Activated CD4-positive, alpha-beta T cell treated with anti-CD3 and anti-CD28 coated beads for 36 hours (primary cell): ENCODE measurements at regions not wholly inside any gene's neighbourhood (a gene's known extent, or its start where the extent isn't known, plus 50 kb on each side); places are given as distances from the start of the nearest gene placed in this dataset.

Experiments
- ATAC-seq: fragments of 200-7000 bp; cut with Tn5 transposase; one replicate; pipeline ENCODE4 v1.10.0; 2021; ENCODE audit warnings: mild to moderate bottlenecking, moderate library complexity
- CTCF ChIA-PET: fragments of 350-600 bp; sonication (Branson Sonifier 250); formaldehyde crosslinking; loops from one replicate; lab custom pipeline; 2021; ENCODE audit warnings: antibody characterized with exemption; lab: Charles Lee
- POLR2A ChIA-PET: fragments of 350-600 bp; sonication (Branson Sonifier 250); formaldehyde crosslinking; loops from one replicate; lab custom pipeline; 2021; ENCODE audit warnings: antibody characterized with exemption, inconsistent platforms; lab: Charles Lee
- DNase-seq: peaks from one replicate; pipeline ENCODE4 v3.0.0-alpha.2; 2020
- H3K27ac Mint-ChIP-seq: one replicate; pipeline ENCODE4 v1.8.0; 2021; ENCODE audit warnings: mixed read lengths
- H3K27me3 Mint-ChIP-seq: one replicate; pipeline ENCODE4 v1.8.0; 2021; ENCODE audit warnings: mixed read lengths
- H3K36me3 Mint-ChIP-seq: one replicate; pipeline ENCODE4 v1.8.0; 2021; ENCODE audit warnings: low read depth, mixed read lengths
- H3K4me1 Mint-ChIP-seq: one replicate; pipeline ENCODE4 v1.8.0; 2021; ENCODE audit warnings: mixed read lengths
- H3K4me3 Mint-ChIP-seq: one replicate; pipeline ENCODE4 v1.8.0; 2021; ENCODE audit warnings: mild to moderate bottlenecking, moderate library complexity, mixed read lengths
- H3K9me3 Mint-ChIP-seq: one replicate; pipeline ENCODE4 v1.8.0; 2021; ENCODE audit warnings: low read depth, mixed read lengths
- intact Hi-C, 2 experiments: fragments of 100-400 bp; cut with DNase I in 1 of 2; cut with micrococcal nuclease in 1 of 2; formaldehyde crosslinking; loops; one replicate each; pipeline versions ENCODE4 v1.14.2 to v1.15.1; 2022 to 2024; cut with DNase I, micrococcal nuclease

DNA sequence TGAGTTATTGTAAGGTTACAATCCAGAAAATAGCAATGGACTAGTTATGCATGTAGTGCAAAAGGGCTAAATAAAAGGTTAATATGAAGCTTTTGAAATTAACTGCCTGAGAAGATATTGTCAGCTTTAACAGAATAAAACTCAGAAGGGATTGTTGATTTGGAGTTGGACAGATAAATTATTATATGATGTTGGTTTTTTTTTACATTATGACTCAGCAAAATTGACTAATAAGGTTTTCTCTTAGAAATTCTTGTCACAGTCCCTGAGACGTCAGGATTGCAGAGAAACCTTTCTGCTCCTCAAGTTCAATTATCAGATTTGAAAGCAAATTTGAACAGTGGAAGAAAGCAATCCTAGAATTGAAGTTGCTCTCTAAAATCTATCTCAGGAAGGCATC is 946.9 kb downstream of the CBLN2 start:
- Mint-ChIP-seq H3K9me3 (peaks cover 1% of the 10 kb centered on the region), H3K27ac (no peak overlapping the region), H3K27me3 (no peaks in the 10 kb centered on the region), H3K36me3 (no peaks in the 10 kb centered on the region), H3K4me3 (no peak overlapping the region), H3K4me1 (no peaks in the 10 kb centered on the region)
- intact Hi-C loops = no loop called here
- ATAC-seq = no peak
- ChIA-PET POLR2A (no interaction called here), CTCF (no interaction called here)
- no peak for DNase-seq

DNA sequence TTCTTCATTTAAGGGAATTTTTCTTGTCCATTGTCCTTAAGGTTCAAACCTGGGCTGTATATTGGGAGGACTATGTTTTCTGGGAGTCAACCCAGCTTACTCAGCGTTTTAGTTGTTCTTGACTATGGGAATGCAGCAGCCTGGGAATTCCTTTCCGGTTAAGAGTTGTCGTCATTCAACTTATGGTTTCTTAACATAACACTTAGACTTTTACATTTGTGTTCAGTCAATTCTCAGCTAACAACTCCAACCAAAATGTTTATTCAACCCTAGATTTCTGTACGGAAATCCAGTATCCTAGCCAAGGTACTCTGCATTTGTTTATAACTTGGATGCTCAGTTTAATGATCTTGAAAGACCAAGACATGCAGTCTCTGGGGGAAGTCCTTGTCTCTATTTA is 960.9 kb downstream of the CBLN2 start:
- Mint-ChIP-seq H3K27me3 (no peaks in the 10 kb centered on the region), H3K27ac (no peak overlapping the region), H3K4me3 (no peak overlapping the region), H3K36me3 (no peaks in the 10 kb centered on the region), H3K4me1 (no peaks in the 10 kb centered on the region), H3K9me3 (no peaks in the 10 kb centered on the region)
- DNase-seq (no peak), ATAC-seq (no peak)
- intact Hi-C loops = no loop called here
- ChIA-PET POLR2A (no interaction called here), CTCF (no interaction called here)

DNA sequence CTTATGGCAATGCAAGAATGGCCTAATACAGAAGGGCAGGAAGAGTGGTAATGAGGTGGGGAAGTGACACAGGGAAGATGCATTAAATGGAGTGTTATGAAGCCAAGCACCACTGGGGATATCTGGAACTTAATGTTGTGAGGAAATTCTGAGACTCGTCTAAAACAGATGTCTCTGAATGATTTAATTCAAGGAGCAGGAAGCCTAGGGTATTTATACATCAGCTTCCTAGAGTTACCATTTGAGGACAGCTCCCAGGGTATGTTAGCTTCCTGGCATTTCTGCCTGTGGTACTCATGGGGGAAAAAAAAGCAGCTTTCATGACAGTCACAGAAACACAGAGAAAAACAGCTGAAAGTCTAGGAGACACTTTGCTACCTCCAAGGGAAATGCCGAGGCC is 989.5 kb downstream of the CBLN2 start:
- ChIA-PET CTCF (no interaction called here), POLR2A (no interaction called here)
- ATAC-seq (no peak), DNase-seq (no peak)
- H3K4me1 Mint-ChIP-seq = no peaks in the 10 kb centered on the region
- intact Hi-C loops = no loop called here
- H3K36me3 Mint-ChIP-seq = no peaks in the 10 kb centered on the region
- H3K9me3 Mint-ChIP-seq = peaks cover 3% of the 10 kb centered on the region
- H3K4me3 Mint-ChIP-seq = no peak overlapping the region
- H3K27me3 Mint-ChIP-seq = no peaks in the 10 kb centered on the region
- no peak overlapping the region for H3K27ac Mint-ChIP-seq

DNA sequence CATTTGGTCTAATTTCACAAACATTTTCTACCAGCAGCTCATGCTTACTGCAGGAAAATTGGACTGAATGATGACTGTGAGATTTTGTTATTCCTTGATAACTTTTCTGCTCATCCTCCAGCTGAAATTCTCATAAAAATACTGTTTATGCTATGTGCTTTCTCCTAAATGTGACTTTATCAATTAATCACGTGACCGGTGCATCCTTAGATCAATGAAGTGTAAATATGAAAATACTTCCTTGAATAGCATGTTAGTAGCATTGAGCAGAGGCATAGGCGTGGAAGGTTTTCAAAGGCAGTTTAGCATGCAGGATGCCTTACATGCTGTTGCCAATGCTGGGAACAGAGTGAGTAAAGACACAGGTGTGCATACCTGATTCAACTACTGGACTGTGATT is 1002.5 kb downstream of the CBLN2 start:
- intact Hi-C loops = no loop called here
- POLR2A ChIA-PET = no interaction called here
- Mint-ChIP-seq H3K27me3 (no peaks in the 10 kb centered on the region), H3K27ac (no peak overlapping the region), H3K4me3 (no peak overlapping the region), H3K36me3 (no peaks in the 10 kb centered on the region), H3K9me3 (peaks cover 9% of the 10 kb centered on the region), H3K4me1 (no peaks in the 10 kb centered on the region)
- DNase-seq (no peak), ATAC-seq (no peak)
- CTCF ChIA-PET = no interaction called here

DNA sequence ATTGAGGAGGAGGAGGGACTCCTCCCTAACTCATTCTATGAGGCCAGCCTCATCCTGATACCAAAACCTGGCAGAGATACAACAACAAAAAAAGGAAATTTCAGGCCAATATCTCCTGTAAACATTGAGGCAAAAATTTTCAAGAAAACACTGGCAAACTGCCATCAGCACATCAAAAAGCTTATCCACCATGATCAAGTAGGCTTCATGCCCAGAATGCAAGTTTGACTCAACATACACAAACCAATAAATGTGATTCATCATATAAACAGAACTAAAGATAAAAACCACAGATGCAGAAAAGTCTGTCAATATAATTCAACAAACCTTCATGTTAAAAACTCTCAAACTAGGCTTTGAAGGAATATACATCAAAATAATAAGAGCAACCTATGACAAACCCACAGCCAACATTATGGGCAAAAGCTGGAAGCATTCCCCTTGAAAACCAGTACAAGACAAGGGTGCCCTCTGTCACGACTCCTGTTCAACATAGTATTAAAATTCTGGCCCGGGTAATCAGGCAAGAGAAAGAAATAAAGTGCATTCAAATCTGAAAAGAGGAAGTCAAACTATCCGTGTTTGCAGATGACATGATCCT is 1014.3 kb downstream of the CBLN2 start:
- no peak overlapping the region for H3K4me3 Mint-ChIP-seq
- CTCF ChIA-PET = no interaction called here
- H3K27ac Mint-ChIP-seq = no peak overlapping the region
- no peaks in the 10 kb centered on the region for H3K9me3 Mint-ChIP-seq
- intact Hi-C loops = no loop called here
- no peak for ATAC-seq
- no peaks in the 10 kb centered on the region for H3K36me3 Mint-ChIP-seq
- peaks cover 2% of the 10 kb centered on the region for H3K27me3 Mint-ChIP-seq
- DNase-seq = no peak
- no peaks in the 10 kb centered on the region for H3K4me1 Mint-ChIP-seq
- POLR2A ChIA-PET = no interaction called here

DNA sequence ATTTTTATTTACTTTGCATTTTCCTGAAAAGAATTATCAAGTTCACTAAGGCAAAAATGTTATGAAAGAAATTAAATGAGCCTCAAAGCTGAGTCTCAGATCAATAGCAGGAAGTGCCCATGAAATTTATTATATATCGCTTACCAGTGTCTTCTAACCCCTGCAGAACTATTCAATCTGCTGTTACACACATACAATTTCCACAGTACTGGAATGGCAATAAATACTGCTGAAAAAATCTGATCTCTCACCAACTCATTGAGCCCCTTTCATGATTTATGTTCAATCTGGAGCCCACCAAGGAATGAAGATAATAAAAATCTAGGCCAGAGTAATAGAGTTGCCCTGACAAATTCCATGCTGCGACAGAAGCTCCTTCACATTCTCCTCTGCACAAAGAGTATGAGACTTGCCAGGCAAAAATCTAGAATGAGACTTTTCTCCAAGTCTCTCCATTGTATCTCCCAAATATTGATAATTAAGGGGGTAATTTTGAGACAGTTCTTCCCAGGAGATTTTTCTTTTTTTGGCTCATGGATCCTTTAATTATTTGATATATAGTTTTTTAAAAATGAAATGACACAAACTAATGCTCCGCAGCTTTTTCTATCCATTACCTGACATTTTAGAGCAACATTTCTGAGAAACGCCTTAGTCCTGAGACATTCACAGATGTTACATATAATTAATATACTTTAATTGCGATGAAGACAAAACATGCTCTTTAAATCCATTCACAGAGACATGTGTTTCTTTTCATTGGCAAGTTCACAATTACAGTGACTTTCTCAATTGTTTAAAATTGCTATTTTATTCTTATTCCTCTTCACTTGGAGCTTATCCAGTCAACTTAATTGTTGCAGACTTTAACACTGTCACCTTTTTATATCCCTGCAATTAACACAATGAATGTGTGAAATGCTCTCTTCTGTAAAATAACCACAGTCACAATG is 1020.4 kb downstream of the CBLN2 start:
- DNase-seq (no peak), ATAC-seq (no peak)
- Mint-ChIP-seq H3K36me3 (no peaks in the 10 kb centered on the region), H3K27me3 (peaks cover 2% of the 10 kb centered on the region), H3K4me3 (no peak overlapping the region), H3K9me3 (peaks cover 2% of the 10 kb centered on the region), H3K4me1 (no peaks in the 10 kb centered on the region), H3K27ac (no peak overlapping the region)
- intact Hi-C loops = no loop called here
- ChIA-PET CTCF (no interaction called here), POLR2A (no interaction called here)

DNA sequence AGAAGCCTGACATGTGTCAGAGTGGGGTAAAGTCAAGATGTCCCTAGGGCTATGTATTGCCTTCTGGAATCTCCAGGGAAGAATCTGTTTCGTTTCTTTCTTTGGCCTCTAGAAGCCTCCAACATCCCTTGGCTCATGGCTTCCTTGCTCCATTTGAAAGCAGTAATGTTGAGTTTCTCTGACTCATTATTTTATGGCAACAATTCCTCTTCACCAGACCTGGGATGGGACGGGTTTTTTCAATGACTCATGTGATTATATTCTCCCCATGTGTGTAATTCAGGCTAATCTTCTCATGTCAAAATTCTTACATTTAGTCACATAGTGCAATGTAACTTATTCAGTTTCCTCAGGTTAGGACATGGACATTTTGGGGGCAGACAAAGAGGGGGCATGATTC is 1038.6 kb downstream of the CBLN2 start:
- ATAC-seq = no peak
- ChIA-PET POLR2A (no interaction called here), CTCF (no interaction called here)

DNA sequence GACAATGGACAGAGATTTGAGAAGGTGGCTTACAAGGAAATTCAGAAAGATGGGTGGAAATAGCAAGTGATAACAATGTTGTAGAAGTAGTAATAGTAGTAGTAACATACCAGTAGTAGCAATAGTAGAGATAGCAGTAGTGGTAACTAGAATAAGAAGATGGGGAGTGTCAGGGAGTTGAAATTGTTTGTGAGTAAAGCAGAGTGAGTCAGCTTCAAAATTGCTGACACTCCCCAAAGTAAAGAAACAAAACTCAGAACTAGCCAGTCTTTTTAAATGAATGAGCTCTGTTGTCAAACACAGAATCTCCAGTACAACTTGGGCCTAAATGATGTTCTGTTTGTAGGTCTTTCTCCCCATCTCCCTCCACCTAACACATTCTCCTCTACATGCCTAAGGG is 1040.9 kb downstream of the CBLN2 start:
- Mint-ChIP-seq H3K36me3 (no peaks in the 10 kb centered on the region), H3K4me1 (no peaks in the 10 kb centered on the region), H3K4me3 (no peak overlapping the region), H3K9me3 (peaks cover 6% of the 10 kb centered on the region), H3K27me3 (no peaks in the 10 kb centered on the region), H3K27ac (no peak overlapping the region)
- no peak for ATAC-seq
- intact Hi-C loops = no loop called here
- DNase-seq = no peak
- POLR2A ChIA-PET = no interaction called here
- CTCF ChIA-PET = no interaction called here

More for the DNA sequence above, 1038.6 kb downstream of the CBLN2 start:
- Mint-ChIP-seq H3K27ac (no peak overlapping the region), H3K4me3 (no peak overlapping the region), H3K9me3 (peaks cover 6% of the 10 kb centered on the region), H3K27me3 (no peaks in the 10 kb centered on the region), H3K36me3 (no peaks in the 10 kb centered on the region), H3K4me1 (no peaks in the 10 kb centered on the region)
- DNase-seq = no peak
- intact Hi-C loops = no loop called here

DNA sequence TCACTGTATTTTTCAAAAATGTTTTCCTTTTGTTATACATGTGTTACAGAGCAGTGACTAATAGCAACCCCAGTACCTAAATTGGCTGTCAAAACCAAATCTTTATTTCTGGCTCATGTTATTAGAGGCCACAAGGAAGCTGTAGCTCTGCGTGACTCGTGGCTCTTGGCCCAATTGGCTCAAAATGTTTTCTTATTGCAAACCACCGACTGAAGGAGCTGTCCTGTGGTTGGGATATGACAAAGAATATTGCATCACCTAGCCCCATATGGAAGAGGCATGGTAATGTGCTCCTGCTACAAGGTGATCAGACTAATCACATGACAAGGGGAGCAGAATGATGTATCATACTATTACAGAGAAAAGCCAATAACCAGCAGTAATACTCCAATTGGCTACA is 1058.5 kb downstream of the CBLN2 start:
- H3K4me1 Mint-ChIP-seq = no peaks in the 10 kb centered on the region
- H3K4me3 Mint-ChIP-seq = no peak overlapping the region
- H3K27me3 Mint-ChIP-seq = no peaks in the 10 kb centered on the region
- no peak for ATAC-seq
- H3K9me3 Mint-ChIP-seq = peaks cover 5% of the 10 kb centered on the region
- ChIA-PET POLR2A (no interaction called here), CTCF (interaction anchor here (1.3 kb wide), 1 partner anchor 184 kb away, joined by 4 read pairs; no protein-coding TSS in a partner anchor)
- no peaks in the 10 kb centered on the region for H3K36me3 Mint-ChIP-seq
- intact Hi-C loops = no loop called here
- no peak overlapping the region for H3K27ac Mint-ChIP-seq
- no peak for DNase-seq

DNA sequence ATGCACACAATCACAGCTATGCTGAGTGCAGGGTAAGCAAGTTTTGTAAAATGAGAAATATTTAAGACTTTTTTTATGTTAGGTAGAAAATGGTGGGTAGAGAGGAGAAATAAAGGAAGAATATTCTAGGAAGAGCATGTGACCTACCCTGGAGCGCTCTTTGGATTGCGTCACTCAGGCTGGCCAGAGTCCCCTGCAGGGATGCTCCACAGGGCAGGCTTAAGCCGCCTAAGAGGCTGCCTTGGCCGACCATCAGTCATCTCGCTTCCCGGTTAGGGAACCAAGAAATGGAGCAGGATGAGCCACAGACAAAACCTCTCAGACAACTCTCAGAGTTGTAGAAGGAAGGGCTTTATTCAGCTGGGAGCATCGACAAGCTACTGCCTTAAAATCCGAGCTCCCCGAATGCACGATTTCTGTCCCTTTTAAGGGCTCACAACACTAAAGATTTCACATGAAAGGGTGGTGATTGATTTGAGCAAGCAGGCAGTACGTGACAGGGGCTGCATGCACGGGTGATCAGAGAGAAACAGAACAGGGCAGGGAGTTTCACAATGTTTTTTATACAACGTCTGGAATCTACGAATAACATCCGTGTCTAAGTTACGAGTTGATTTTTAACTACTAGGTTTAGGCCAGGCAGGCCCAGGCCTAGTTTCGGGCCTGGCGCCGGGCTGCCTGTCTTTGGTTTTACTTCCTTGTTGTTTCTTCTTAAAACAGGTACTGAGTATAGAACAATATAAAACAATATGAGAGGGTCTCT is 1072.0 kb downstream of the CBLN2 start:
- no peak for ATAC-seq
- intact Hi-C loops = no loop called here
- POLR2A ChIA-PET = no interaction called here
- no peaks in the 10 kb centered on the region for H3K9me3 Mint-ChIP-seq
- H3K27ac Mint-ChIP-seq = no peak overlapping the region
- H3K4me1 Mint-ChIP-seq = no peaks in the 10 kb centered on the region
- CTCF ChIA-PET = no interaction called here
- H3K27me3 Mint-ChIP-seq = no peaks in the 10 kb centered on the region
- H3K36me3 Mint-ChIP-seq = no peaks in the 10 kb centered on the region
- no peak for DNase-seq
- H3K4me3 Mint-ChIP-seq = no peak overlapping the region

DNA sequence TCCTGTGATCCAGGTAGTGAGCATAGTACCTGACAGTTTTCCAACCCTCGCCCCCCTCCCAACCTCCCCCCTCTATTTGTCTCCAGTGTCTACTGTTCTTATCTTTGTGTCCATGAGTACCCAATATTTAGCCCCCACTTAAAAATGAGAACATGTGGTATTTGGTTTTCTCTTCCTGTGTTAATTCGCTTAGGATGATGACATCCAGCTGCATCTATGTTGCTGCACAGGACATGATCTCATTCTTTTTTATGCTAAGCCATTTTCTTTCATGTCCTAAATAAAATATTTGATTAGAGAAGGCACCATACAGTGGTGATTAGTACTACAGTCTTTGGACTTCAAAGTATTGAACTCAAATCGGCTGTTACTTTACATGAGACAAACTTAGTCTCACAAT is 1087.9 kb downstream of the CBLN2 start:
- ChIA-PET CTCF (no interaction called here), POLR2A (no interaction called here)
- DNase-seq (no peak), ATAC-seq (no peak)
- H3K4me3 Mint-ChIP-seq = no peak overlapping the region
- no peaks in the 10 kb centered on the region for H3K9me3 Mint-ChIP-seq
- no peaks in the 10 kb centered on the region for H3K27me3 Mint-ChIP-seq
- no peaks in the 10 kb centered on the region for H3K36me3 Mint-ChIP-seq
- H3K27ac Mint-ChIP-seq = no peak overlapping the region
- intact Hi-C loops = no loop called here
- H3K4me1 Mint-ChIP-seq = no peaks in the 10 kb centered on the region

DNA sequence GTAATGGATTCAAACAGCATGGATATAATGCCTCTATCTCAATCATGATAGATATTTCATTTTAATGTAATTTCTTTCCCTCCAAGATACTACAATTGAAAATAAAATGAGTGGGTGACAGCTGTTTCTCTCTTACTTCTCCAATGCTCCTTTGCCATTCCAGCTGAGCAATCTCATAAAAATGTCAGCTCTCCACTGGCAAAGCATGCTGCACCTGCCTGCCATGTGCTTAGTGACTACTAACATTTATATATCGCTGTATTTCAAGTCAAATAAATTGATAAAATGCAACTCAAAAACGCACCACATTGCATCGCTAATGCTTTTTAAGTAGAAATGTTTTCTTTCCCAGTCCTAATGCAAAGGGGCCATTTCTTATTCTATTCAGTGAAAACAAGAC is 1093.9 kb downstream of the CBLN2 start:
- intact Hi-C loops = no loop called here
- Mint-ChIP-seq H3K9me3 (no peaks in the 10 kb centered on the region), H3K4me3 (no peak overlapping the region), H3K27me3 (no peaks in the 10 kb centered on the region), H3K4me1 (no peaks in the 10 kb centered on the region), H3K36me3 (no peaks in the 10 kb centered on the region), H3K27ac (no peak overlapping the region)
- no peak for DNase-seq
- ChIA-PET POLR2A (no interaction called here), CTCF (no interaction called here)
- ATAC-seq = no peak
